ENCODE measurements at regions not wholly inside any gene's neighbourhood (a gene's known extent, or its start where the extent isn't known, plus 50 kb on each side); places are given as distances from the start of the nearest gene placed in this dataset.
A peak's percentile ranks its signal among the peaks of the same experiment; 100 is the strongest.
"Not testable (repeated sequence)": the region's sequence is repeated elsewhere in the genome, so short reads cannot be mapped to it uniquely, and the experiment has no call there.

DNA sequence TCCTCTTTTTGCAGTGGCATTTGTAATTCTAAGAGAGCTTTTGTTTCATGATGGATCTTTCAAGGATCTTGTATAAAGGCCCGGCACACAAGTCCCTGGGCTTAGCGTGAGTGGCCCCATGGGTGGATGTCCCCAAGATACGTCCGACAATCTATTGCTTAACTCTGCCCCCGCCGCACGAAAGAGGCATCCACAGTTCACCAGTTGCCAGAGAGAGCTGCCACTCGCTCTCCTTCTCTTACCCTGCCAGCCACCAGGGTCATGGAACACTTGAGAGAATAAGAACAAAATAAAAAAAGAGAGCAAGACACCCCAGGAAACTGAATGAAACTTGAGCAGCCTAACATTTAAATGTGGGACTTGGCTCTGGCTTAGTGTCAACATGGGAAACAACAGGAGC lies 92.3 kb downstream of the CTAGE1 start:
- no peak for DNase-seq

DNA sequence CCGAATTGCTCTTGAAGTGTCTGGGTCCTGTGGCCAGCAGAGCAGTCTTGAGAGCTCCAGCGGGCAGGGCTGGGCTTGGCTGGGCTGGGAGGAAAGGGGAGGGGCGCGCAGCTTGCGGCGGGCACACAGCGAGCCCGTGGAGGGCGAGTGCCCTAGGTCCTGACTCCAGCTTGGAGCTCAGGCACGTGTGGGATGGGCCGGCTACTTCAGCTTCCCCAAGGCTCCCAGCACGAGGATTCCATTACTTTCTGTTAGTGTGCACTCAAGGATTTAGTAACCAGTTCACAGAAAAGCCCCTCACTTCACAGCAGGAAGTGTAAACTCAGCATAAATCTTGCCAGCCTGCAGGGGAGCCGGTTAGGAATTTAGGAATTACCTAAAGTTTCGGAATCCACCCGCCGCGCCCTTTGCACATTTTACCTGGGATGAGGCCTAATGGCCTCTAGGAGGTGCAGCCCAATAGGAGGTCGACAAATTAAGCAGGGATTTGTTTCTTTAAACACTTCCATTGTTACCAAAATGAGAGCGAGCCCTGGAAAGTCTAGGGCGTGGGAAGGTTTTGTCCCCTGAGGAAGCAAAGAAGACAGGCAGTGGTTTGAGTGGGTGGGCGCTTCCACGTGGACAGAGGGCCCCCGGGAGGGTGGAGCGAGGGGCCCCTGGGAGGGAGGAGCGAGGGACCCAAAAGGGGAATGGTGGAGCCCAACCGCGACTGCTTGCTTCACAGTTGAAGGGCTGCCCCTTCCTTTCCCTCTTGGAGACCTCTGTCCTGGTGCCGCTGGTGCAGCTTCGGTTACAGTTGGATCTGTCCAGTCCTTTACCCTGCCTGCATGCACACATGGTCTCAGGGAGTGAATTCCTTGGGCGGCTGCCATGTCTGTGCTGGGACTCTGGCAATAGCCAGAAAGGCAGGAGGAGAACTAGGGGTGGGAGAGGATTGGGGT lies 93.3 kb downstream of the CTAGE1 start:
- no peak for DNase-seq

DNA sequence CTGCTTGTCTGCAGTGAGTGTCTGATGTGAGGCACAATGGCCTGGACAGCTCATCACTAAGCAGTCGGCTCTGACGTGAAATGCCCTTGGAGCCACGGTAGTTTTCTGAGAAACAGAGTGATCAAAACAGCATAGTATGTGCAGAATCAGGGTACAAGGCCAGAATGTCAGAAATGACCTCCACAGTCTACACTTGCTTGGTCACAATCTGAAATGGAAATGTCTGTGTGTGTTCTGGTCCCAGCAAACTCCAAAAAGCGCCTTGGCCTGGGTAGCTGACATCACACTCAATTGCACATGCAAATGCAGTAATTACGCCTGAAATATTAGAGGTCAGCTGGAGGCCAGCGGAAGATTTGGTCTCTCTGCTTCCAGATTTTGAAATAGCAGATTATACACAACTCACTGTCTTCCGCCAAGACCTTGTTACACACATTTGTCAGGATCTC lies 95.4 kb downstream of the CTAGE1 start:
- no peak for DNase-seq

DNA sequence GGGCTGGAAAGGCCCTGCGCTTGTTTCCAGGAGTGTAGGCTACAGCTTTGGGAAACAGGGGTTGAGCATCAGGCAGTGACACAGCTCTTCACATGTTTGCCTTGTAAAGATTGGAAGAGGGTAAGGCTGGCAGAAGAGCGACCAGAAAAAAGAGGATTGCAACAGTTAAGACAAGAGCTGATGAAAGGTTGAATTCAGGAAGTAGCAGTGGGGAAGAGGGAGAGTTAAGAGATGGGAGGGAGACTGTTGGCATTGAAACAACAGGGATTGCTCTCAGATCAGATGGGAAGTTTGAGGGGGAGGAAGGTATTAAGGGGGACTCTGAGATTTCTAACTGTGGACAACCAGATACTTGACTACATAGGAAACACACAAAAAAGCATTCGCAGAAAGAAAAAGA lies 96.9 kb downstream of the CTAGE1 start:
- no peak for DNase-seq

DNA sequence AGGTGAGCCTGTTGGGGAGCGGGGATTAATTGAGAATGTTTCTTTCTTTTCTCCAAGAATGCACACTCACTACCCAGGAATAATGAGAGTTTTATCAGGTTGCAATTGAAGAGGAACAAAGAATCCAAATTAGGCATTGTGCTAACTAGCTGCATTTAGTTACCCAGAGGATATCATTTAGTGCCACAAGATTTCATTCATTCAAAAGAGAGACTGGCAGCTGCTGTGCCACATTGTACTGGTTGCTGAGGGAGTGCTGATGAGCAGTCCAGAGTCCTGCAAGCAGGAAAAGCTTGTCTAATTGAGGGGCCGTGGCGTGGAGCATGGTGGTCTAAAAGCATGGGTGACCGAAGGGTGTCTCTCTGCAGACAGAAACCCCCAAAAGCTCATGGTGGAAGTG lies 97.6 kb downstream of the CTAGE1 start:
- no peak for DNase-seq

DNA sequence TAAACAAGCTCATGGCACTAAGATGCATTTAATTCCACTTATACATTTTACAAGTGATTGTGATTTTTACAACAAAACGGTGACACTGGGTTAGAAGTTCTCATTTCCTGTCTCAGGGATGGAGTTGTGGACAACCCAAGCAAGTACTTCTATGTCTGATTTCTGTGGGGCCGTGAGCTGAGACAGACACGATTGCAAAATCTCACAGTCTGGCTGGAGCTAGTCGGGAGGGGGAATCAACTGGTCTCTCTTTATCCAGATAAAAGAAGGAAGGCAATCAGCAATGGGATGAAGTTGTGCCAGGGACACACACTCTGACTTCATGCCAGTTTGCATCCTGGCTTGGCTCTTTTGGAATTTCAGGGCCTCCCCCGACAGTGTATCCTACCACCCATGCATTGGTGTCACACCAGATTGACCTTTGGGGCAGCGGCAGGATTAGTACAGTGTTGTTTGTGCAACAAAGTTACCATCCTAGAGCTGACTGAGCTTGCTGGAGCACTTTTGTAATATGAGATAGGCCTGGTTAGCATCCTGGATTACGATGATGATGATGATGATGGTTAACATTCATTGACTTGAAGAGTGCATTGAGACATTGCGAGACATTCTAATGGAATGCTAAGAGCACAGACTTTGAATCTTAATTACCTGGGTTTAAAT lies 98.8 kb downstream of the CTAGE1 start:
- no peak for DNase-seq

DNA sequence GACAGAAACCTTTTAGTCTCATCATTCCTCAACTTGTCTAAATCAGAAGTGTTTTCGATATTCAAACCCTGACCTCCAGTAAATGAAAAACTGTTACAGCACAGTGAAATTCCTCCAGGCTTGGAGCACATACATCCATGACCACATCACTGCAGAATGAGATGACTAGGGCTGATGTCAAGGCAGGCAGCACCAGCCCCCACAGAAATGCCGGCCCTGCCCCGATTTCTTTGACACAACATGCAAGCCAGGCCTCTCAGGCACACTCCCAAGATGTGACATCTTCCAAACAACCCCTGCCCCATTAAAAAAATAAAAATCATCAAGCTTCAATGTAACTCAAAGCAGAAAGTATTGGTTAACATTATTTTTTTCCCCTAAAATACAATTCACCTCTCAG lies 103.3 kb downstream of the CTAGE1 start:
- peak; percentile 38 for DNase-seq

DNA sequence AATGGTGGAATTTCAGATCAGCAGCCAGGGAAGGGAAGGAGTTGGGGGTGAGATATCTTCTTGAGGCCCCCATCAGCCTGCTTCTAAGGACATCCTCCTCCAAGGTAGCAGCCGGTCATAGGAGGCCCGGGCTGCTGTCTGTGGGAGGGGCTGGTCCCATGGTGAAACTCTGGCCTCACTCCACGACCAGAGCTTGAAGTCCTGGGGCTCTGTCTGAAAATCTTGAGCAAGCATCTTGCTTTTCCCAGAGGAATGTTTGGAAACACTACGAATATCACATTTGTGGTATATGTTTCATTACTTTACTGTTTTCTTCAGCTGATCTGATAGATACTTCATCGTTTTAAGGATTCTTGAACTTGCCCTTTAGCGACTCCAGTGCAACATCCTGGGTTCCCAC lies 103.7 kb downstream of the CTAGE1 start:
- DNase-seq = no peak

DNA sequence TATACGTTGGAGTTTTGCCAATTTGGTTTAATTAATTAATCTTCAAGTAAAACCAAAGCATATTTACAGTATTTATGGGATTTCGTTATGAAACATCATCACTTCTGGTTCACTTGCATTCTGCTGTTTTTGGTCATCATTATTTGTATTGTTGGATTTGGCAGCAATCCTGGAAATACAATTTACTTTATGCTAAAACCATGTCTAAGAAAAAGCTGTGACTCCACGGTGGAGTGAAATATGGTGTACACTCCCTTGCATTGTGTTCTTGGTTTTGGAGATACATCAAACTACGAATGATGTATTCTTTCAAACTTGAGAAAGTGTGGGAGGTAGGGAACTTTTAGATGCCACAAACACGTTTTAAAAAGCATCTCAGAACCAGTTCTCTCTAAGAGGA lies 106.4 kb downstream of the CTAGE1 start:
- DNase-seq = no peak

DNA sequence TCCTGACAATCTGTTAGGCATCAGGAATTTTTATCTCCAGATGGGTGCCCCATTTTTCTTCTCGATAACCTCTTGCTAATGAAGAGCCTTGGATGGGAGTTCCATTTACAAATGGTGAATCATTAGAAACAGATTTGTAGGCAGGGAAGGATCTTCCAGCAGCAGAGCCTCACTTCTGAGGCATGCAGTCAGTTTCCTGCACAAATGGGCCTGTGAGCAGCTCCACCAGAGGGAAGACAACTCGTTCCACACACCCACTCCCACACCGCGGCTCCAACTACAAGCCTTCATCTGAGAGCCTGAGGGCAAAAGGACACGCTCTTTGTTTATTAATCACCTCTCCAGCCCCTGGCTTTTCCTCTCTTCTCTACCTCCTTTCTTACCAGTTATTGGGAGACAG lies 108.5 kb downstream of the CTAGE1 start:
- DNase-seq = no peak

DNA sequence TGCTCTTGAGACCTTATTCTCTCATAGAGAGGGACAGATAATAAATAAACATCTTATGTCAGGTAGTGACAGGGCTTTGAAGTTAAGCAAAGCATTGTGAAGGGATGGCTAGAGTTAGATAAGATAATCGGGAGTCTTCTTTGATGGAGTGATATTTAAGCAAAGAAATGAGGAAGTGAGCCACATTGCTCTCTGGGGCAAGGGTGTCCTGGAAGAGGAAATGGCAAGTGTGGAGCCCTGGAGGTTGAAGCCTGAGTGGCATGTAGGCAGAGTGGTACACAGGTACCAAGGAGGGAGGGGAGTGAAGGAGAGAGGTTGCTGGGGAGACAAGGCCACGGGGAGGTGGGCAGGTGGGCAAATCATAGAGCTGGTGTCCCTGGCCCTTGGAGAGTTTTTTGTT lies 110.2 kb downstream of the CTAGE1 start:
- no peak for DNase-seq

DNA sequence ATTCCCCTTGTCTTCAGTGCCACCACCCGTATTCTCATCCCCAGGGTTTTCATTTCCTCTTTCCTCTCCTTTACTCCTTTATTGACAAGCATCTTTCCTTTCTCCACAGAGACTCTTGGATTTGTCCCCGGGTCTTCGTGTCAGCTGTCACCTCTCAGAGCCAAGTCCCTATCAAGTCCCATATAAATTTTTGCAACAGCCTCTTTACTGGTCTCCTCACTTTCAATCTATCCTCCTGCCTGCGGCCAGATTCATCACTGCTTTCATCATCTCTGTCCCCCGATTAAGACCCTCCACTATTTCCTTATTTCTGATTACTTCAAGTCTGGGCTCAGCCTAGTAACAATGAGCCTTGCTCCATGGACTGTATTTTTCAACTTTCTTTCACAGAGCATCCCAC lies 113.8 kb downstream of the CTAGE1 start:
- DNase-seq = no peak

DNA sequence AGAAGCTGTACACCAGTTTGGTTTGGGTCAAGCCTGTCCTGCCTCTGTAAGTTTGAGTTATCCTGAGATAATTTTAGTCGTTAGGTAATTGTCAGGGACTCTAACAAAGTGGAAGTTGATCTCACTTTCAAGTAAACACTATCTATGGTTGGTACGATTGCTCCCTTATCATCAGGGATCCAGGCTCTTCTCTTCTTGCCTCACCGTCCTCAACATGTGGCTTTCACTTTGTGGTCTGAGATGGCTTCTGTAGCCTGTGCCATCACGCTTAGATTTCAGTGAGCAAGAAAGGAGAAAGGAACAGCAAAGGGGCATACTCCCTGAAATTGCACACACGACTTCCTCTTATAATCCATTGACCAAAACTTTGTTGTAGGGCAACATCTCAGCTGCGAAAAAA lies 115.6 kb downstream of the CTAGE1 start:
- DNase-seq = no peak

DNA sequence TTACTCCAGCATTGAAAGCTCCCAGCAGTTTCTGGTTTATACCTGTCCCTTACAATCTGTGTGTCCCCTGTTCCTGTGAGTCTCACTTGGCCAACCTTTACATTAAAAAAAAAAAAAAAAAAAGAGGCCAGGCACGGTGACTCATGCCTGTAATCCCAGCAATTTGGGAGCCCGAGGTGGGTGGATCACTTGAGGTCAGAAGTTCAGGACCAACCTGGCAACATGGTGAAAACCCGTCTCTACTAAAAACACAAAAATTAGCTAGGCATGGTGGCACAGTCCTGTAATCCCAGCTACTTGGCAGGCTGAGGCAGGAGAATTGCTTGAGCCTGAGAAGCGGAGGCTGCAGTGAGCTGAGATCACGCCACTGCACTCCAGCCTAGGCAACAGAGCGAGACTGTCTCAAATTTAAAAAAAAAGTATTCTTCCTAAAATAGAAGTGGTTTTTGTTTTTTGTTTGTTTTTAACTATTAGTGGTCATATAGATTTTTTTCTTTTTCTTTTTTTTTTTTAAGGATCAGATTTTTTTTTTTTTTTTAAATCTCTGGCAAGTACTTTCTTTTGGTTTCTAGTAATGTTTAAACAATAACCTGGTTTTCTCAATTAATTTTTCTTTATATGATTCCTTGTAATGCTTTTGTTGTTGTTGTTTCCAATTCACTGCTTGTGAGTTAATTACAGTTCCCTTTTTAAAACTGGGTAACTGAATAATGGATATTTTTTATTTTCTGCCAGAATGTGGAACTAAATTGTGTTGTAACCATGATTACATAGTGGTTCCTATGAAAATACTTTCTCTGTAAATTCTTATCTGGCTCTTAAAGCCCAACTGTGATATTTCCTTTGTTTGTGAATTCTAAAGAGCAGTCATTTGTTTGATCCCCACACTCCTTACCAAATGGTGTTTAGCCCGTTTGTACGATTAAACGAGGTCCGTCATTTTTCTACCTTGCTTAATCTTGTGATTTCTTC lies 116.8 kb downstream of the CTAGE1 start:
- DNase-seq = no peak

DNA sequence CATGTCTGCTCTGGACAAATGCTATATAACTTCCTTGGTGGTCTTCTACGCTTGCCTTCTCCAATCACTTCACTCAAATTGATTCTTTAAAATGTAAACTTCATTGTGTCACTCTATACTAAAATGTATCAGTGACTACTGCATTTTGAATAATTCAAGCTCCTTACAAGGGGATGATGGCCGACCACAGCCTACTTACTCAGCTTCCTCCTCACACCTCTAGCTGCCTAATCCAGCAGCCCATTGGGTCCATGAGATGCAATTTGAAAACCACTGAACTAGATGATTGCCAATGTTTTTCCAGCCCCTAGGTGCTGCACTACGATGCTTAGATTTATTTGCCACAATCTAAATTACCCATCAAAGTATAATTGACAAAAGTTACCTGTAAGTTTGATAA lies 120.7 kb downstream of the CTAGE1 start:
- no peak for DNase-seq

DNA sequence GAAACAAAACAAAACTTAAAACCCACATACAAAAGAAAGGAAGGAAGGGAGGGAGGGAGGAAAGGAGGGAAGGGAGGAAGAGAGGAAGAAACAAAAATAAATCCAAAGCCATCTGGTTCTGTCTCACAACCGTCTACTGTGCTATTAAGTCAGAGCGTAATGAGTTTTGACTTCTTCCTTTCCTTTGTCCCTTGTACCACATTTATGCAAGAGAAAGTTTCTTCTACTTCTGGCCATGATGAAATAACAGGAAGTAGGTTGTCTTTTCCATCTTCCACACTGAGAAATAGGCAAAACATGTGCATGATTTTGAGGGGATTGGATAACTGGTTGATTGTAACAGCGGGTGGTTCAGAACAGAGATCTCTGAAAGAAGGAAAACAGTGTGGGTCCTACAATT lies 121.4 kb downstream of the CTAGE1 start:
- no peak for DNase-seq

DNA sequence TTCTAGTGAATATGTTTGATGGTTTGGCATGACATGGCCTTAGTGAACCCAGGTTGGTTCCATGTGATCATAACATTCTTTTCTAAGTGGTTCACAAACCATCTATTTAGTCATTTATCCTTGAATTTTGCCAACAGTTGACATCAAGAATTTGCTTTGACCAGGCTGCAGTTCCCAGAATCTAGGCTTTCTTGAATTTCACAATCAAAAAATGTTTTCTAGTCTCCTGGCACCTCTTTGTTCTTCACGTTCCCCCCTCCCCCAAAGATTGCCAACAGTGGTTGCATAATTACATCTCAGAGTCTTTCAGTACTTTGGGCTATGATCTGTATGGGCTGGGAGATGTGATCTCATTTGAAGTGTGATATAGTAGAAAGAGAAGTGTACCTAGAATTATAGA lies 124.0 kb downstream of the GATA6 start:
- no peak for DNase-seq

DNA sequence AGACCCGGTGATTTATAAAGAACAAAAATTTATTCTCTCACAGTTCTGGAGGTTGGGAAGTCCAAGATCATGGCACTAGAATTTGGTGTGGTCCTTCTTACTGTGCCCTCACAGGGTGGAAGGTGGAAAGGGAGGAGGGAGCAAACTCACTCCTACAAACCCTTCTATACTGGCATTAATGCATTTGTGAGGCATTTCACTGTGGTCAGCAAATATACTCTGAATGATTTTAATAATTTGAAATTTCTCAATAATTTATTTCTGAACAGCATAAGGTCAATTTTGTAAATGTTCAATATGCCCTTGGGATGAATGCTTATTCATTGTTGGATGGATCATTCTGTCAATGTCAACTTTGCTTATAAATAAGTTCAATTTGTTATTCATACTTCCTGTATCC lies 120.6 kb downstream of the GATA6 start:
- no peak for DNase-seq

DNA sequence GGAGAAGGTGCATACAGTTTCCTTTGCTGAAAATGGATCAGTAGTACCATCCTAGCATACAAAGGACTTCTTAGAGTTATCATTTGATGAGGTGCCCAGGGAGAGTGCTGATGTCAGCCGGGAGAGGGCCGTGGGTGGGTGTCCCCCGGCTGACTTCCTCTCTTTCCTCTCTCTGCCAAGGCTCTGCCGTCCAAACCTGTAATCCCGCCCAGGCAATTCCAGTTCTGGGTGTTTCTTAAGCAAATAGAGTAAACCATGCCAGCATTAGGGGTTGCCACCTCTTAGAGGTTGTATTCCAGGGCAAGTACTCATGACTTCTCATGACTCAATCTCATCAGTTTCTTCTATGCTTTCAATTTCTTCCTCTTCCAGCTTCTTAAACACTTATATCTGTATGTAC lies 117.2 kb downstream of the GATA6 start:
- no peak for DNase-seq

DNA sequence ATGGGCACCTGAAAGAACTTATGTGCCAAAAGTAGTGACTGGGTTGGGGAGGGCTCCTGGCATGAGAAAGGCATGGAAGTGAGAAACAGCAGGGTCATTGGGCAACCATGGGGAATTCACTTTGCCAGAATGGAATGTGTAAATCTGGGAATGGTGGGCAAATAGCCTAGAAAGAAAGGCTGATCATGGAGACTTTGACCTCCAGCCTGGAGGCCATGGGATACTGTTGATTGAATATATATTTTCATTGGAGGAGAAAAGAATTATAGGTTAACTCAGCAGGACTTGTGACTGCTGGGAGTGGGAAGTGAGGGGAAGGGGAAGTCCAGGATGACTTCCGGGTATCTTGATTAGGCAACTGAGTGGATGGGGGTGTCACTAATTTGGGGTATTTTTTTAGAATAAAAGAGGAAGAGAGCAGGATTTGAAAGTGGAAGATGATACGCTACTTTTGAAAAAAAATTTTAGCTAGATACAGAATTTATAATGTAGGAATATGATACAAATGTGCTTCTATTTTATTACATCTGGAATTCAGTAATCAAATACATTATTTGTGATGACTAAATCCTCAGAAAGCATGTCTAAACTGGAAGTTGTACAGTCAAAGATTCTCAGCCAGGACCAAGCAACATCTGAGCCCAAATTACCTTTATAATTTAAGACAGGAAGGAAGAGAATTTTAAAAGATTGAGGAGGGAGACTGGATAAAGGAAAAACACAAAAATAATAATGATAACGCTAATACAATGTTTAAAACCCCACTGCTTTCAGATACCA lies 116.2 kb downstream of the GATA6 start:
- DNase-seq = no peak

DNA sequence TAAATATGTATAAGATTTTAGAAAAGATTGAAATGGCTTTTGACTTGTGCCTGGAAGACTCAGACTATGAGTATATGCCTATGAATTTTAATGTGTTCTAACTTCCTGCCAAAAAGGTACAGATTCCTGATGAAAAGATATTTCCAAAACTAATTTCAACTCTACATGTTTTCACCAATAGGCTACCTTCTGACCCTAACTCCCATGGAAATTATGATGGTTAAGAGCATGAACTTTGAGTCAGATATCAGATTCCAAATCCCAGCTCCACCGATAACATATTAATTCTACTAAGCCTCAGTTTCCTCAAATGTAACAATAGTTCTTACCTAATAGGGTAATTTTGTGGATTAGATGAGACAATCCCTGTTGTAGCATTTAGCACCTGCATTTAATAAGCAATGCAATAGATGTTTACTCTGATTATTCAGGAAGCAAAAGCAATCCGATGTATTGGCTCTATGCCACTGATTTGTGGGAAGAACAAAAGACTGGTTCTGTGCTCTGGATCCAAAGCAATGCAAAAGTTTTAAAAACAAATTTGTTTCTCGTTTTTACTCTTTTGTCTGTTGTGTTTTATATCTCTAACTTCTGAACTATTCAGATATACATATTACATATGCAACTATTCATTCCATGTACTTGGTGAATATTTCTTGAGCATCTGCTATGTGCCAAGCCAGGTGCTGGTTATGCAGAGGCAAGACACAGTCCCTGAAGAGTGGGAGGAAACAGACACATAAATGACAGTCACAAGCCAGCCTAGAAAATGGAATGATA lies 115.4 kb downstream of the GATA6 start:
- DNase-seq = no peak

DNA sequence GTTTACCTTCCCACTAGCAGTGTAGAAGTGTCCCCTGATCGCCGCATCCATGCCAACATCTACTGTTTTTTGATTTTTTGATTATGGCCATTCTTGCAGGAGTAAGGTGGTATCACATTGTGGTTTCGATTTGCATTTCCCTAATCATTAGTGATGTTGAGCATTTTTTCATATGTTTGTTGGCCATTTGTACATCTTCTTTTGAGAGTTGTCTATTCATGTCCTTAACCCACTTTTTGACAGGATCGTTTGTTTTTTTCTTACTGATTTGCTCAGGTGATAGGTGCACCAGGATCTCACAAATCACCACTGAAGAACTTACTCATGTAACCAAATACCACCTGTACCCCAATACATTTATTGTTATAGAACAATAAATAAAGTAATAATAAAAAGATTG lies 114.5 kb downstream of the GATA6 start:
- not testable (repeated sequence) for DNase-seq
